HG02763 (cell line): ENCODE measurements at regions not wholly inside any gene's neighbourhood (a gene's known extent, or its start where the extent isn't known, plus 50 kb on each side); places are given as distances from the start of the nearest gene placed in this dataset.
"Not testable (repeated sequence)": the region's sequence is repeated elsewhere in the genome, so short reads cannot be mapped to it uniquely, and the experiment has no call there.

Experiments used
- ATAC-seq: cut with Tn5 transposase; IDR thresholded peaks from one replicate; pipeline ENCODE4 v1.9.1; 2021; ENCODE audit warnings: mild to moderate bottlenecking, moderate library complexity; ENCODE audit not compliant: unreplicated experiment

GRCh38 chr11:87971354-87971753, 203.9 kb downstream of the RAB38 start:
- no peak for ATAC-seq

GRCh38 chr11:87970762-87971161, 204.5 kb downstream of the RAB38 start:
- no peak for ATAC-seq

- no peak for ATAC-seq
Observed at GRCh38 chr11:87967459-87967858, 207.8 kb downstream of the RAB38 start.

- ATAC-seq = no peak
Observed at GRCh38 chr11:87966694-87967093, 208.5 kb downstream of the RAB38 start.

GRCh38 chr11:87966216-87966615, 209.0 kb downstream of the RAB38 start:
- no peak for ATAC-seq

- no peak for ATAC-seq
Observed at GRCh38 chr11:87961606-87962005, 213.6 kb downstream of the RAB38 start.

GRCh38 chr11:87957961-87958360, 217.3 kb downstream of the RAB38 start:
- no peak for ATAC-seq

- no peak for ATAC-seq
Observed at GRCh38 chr11:87954476-87954875, 220.8 kb downstream of the RAB38 start.

- no peak for ATAC-seq
Observed at GRCh38 chr11:87942786-87943185, 232.5 kb downstream of the RAB38 start.

- no peak for ATAC-seq
Observed at GRCh38 chr11:87934182-87934581, 241.1 kb downstream of the RAB38 start.

GRCh38 chr11:87926250-87926970, 248.8 kb downstream of the RAB38 start:
- ATAC-seq = no peak

GRCh38 chr11:87924125-87924524, 251.1 kb downstream of the RAB38 start:
- ATAC-seq = no peak

GRCh38 chr11:87917111-87917510, 258.1 kb downstream of the RAB38 start:
- ATAC-seq = no peak

- ATAC-seq = no peak
Observed at GRCh38 chr11:87909178-87909577, 266.1 kb downstream of the RAB38 start.

GRCh38 chr11:87908086-87908485, 267.2 kb downstream of the RAB38 start:
- no peak for ATAC-seq

GRCh38 chr11:87903345-87903744, 271.9 kb downstream of the RAB38 start:
- no peak for ATAC-seq

GRCh38 chr11:87901341-87901740, 273.9 kb downstream of the RAB38 start:
- no peak for ATAC-seq

GRCh38 chr11:87897921-87898320, 277.3 kb downstream of the RAB38 start:
- ATAC-seq = no peak

GRCh38 chr11:87897071-87897470, 278.2 kb downstream of the RAB38 start:
- no peak for ATAC-seq

GRCh38 chr11:87894961-87895360, 280.3 kb downstream of the RAB38 start:
- ATAC-seq = no peak

- no peak for ATAC-seq
Observed at GRCh38 chr11:87892291-87892690, 283.0 kb downstream of the RAB38 start.

GRCh38 chr11:87889126-87889525, 286.1 kb downstream of the RAB38 start:
- no peak for ATAC-seq

- not testable (repeated sequence) for ATAC-seq
Observed at GRCh38 chr11:87885084-87885483, 290.2 kb downstream of the RAB38 start.
